NCI-H510A (cell line): ENCODE measurements at regions not wholly inside any gene's neighbourhood (a gene's known extent, or its start where the extent isn't known, plus 50 kb on each side); places are given as distances from the start of the nearest gene placed in this dataset.

Experiments used
- DNase-seq: peaks from one replicate; lab custom pipeline; 2025; lab: John Stamatoyannopoulos, UW

GRCh38 chr5:158644301-158644700 is 455.4 kb downstream of the EBF1 start:
- DNase-seq = no peak

- no peak for DNase-seq
These were observed 455.9 kb downstream of the EBF1 start for GRCh38 chr5:158643840-158644239.

- DNase-seq = no peak
These were observed 456.8 kb downstream of the EBF1 start for GRCh38 chr5:158642879-158643278.

- no peak for DNase-seq
These were observed 458.7 kb downstream of the EBF1 start for GRCh38 chr5:158641016-158641415.

GRCh38 chr5:158640593-158640980 is 459.1 kb downstream of the EBF1 start:
- DNase-seq = no peak

GRCh38 chr5:158639881-158640592 is 459.7 kb downstream of the EBF1 start:
- DNase-seq = no peak

- DNase-seq = no peak
These were observed 461.3 kb downstream of the EBF1 start for GRCh38 chr5:158638396-158638795.

GRCh38 chr5:158637039-158637438 is 462.7 kb downstream of the EBF1 start:
- DNase-seq = no peak

GRCh38 chr5:158635565-158635964 is 464.2 kb downstream of the EBF1 start:
- no peak for DNase-seq

GRCh38 chr5:158634714-158635113 is 465.0 kb downstream of the EBF1 start:
- no peak for DNase-seq

- no peak for DNase-seq
These were observed 470.0 kb downstream of the EBF1 start for GRCh38 chr5:158629591-158630312.

GRCh38 chr5:158626718-158627117 is 473.0 kb downstream of the EBF1 start:
- DNase-seq = no peak

- no peak for DNase-seq
These were observed 475.7 kb downstream of the EBF1 start for GRCh38 chr5:158623971-158624370.

GRCh38 chr5:158621391-158621790 is 478.3 kb downstream of the EBF1 start:
- DNase-seq = no peak

- no peak for DNase-seq
These were observed 480.5 kb downstream of the EBF1 start for GRCh38 chr5:158619083-158619788.

GRCh38 chr5:158618256-158618655 is 481.5 kb downstream of the EBF1 start:
- DNase-seq = no peak

- no peak for DNase-seq
These were observed 483.0 kb downstream of the EBF1 start for GRCh38 chr5:158616707-158617106.

GRCh38 chr5:158614951-158615350 is 484.8 kb downstream of the EBF1 start:
- no peak for DNase-seq

- DNase-seq = no peak
These were observed 488.1 kb downstream of the EBF1 start for GRCh38 chr5:158611581-158611980.

GRCh38 chr5:158610051-158610415 is 489.7 kb downstream of the EBF1 start:
- no peak for DNase-seq

- no peak for DNase-seq
These were observed 490.2 kb downstream of the EBF1 start for GRCh38 chr5:158609333-158610050.

GRCh38 chr5:158607088-158607487 is 492.6 kb downstream of the EBF1 start:
- DNase-seq = no peak
